Stimulated activated CD8-positive, alpha-beta memory T cell treated with anti-CD3 and anti-CD28 coated beads, Interleukin-2, amount 100 ng/mL, for 1 hour (primary cell): ENCODE measurements at regions not wholly inside any gene's neighbourhood (a gene's known extent, or its start where the extent isn't known, plus 50 kb on each side); places are given as distances from the start of the nearest gene placed in this dataset.

Experiments
- DNase-seq, 2 donors: peaks; one replicate each; pipeline ENCODE4 v3.0.0-alpha.2; 2020; ENCODE audit warnings: low read depth in 2 of 2

GRCh38 chr1:198903621-198904020, 264.8 kb downstream of the PTPRC start:
- DNase-seq: no peak

GRCh38 chr1:198904321-198904720, 265.5 kb downstream of the PTPRC start:
- no peak for DNase-seq

GRCh38 chr1:198906739-198907422, 268.0 kb downstream of the PTPRC start:
- DNase-seq: no peak

GRCh38 chr1:198907423-198907746, 268.5 kb downstream of the PTPRC start:
- no peak for DNase-seq

DNA sequence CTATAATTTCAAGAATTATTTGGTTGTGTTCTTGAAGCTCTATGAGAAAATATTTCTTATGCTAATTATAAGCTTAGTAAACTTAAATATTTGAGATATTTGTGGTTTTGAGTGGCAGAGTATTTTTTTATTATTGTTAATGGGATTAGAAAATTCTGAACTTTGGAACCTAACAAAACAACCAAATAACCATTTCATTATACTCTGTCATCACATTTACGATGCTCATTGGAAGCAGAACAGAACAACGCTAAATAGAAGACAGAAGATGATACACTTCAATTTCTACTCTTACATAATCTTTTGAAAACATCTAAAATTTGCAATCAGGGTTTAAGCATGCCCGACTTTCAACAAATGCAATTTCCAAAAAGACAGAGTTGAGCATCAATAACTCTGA, 270.2 kb downstream of the PTPRC start:
- DNase-seq: no peak

DNA sequence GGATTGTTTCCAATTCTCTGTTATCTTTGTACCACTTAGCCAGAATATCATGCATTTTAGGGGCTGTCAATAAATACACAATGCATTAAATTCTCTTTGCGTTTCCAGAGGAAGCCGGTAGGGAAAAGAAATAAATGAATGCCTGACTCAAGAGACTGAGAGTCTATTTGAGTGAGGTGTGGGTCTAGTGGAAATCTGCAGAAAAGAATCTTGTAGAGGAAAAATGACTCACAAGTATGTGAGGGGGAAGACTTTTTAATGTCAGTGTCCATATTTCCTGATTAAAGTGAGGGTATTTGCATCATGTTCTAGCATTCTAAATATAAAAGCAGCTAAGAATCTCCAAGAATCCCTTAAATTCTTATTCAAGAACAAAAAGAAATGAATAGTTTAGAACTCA, 271.1 kb downstream of the PTPRC start:
- DNase-seq: no peak

GRCh38 chr1:198910816-198911215, 272.0 kb downstream of the PTPRC start:
- DNase-seq: no peak

DNA sequence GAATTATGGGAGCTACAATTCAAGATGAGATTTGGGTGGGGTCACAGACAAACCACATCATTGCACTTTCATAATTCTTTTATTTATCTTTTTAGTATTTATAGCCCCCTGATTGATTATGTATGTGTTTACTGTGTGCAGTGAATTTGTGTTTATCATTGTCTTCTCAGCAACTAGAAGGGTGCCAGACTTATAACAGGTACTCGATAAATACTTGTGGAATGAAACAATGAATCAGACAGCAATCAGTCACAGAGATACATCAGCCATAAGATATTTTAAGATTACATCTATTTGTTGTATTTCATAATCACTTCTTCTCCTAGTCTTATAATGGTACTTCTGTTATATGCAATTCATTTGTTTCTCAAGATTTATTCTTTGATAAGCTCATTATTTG, 273.2 kb downstream of the PTPRC start:
- no peak for DNase-seq

DNA sequence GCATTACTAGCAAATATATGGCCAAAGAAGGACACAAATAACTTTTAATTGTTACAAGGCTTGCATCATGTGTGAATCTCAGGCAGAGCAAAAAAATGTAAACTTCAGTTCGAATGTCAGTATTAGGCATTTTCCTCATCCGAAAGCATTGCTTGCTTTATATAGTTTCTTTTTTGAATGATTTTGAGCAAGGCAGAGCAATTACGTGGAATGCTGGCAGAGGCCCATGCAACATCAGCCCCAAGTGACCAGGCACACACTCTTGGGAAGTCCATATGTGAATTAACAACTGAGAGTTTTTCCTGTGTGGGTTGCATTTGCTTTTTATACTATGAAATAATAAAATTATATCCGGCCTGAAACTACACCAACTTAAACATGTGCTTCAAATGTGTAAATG, 274.8 kb downstream of the PTPRC start:
- DNase-seq: no peak

DNA sequence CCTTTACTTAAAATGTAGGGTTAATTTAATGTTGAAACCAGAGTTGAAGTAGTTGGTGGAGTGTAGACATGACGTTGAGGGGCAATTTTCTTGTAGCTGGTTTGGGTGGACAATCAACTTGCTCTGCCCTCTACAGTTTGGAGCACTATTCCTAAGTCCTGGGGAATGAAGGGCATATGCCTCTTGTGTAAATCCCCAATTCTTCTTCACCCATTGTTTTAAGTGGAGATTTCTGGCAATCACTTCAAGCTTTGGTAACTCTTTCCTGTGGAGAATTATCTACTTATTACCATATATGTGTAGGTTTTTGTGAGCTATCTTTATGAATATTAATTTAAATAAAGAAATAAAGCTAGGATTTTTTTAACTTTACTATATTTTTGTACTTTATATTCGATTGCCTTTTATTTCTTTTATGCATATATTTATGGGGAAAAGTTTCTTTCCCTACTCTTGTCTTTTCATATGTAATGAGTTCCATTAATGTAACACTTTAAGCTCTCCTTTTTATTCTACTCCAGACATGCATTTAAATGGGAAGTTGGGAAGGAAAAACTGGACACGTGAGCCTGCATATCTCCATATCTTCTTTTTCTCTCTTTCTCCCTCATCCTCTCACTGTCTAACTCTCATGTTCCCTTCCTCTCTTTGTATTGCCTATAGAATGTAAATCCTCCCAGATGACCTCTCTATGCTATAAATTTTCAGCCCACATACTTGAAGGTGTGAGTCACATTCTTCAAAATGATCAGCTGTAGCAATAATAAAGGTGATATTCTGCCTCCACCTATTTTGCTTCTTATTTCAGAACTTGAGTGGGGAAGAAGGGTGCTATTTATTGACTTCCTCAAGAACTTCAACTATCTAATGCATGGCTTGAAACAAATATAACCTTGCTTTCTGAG, 276.7 kb downstream of the PTPRC start:
- no peak for DNase-seq

- DNase-seq: no peak
Measured at GRCh38 chr1:198917226-198917625, 278.4 kb downstream of the PTPRC start.

GRCh38 chr1:198918920-198919319, 280.1 kb downstream of the PTPRC start:
- DNase-seq: no peak

GRCh38 chr1:198919667-198920398, 281.0 kb downstream of the PTPRC start:
- DNase-seq: no peak

- DNase-seq: no peak
Measured at GRCh38 chr1:198922638-198923430, 284.0 kb downstream of the PTPRC start.

DNA sequence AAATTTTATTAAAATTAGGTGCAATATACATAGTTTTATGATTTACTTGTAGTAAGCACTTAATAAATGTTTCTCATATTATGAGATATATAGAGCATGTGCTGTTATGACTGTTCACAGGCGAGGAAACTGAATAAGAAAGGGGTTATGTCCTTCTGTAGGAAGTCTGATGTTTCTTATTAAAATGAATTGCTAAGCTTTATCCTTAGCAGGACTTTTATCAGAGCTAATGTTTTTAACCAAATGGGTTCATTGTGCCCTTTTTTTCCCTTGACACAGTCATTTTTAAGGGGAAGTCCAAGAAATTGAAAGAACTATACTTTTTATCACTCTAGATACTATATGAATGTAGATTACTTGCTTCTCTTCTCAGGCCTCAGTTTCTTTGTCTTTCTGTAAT, 285.2 kb downstream of the PTPRC start:
- DNase-seq: no peak

GRCh38 chr1:198925567-198925966, 286.7 kb downstream of the PTPRC start:
- DNase-seq: no peak

DNA sequence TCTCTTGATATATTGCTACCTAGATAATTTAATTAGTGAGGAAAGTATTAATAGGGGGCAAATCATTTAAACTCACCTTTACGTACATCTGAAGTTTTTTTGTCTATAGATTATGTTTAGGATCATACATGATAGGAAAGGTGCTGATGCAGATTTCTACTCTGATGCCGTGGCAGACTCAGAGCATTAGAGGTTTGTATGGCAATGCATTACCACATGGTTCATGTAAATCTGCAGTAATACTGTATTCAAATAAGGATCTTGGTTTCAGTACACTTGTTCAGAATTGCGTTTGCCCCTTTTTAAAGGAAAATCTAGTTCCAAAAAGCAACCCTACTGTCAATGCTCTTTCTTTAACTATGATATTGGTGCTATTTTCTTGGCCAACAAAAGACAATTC, 288.3 kb downstream of the PTPRC start:
- DNase-seq: no peak

- no peak for DNase-seq
Measured at GRCh38 chr1:198929111-198929604, 290.3 kb downstream of the PTPRC start.

GRCh38 chr1:198929961-198930599, 291.2 kb downstream of the PTPRC start:
- no peak for DNase-seq

DNA sequence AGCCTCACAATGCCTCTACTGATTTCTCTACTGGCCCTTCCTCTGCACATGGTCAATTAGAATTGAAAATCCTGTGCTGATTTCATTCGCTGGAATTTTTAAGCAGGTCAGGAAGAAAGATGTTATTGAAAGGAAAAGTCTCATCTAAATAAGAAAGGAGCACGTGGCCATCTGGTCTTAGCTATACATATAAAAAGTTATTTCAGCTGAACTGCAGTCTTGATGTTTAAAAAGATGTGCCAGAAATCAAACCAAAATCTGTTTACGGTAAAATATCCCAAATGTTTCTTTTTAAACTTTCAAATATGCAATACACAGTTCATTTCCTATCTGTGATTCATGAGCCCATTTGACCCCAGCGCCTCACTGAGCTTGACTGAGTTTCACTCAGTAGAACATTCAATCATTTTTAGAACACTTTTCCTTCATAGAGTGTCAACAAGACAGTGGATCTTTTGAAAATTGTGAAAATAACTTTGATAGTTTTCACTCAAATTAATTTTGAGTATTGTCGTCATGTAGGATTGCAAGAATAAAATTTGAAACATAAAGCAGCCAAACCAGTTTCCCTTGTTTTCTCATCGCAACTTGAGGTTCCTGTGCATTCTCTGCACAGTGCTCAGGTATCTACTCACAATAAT, 293.6 kb downstream of the PTPRC start:
- no peak for DNase-seq
